SKM-1 (cell line): ENCODE measurements at regions not wholly inside any gene's neighbourhood (a gene's known extent, or its start where the extent isn't known, plus 50 kb on each side); places are given as distances from the start of the nearest gene placed in this dataset.
"Not testable (repeated sequence)": the region's sequence is repeated elsewhere in the genome, so short reads cannot be mapped to it uniquely, and the experiment has no call there.

Experiments
- DNase-seq: peaks from one replicate; lab custom pipeline; 2025; ENCODE audit not compliant: unreplicated experiment; lab: John Stamatoyannopoulos, UW

DNA sequence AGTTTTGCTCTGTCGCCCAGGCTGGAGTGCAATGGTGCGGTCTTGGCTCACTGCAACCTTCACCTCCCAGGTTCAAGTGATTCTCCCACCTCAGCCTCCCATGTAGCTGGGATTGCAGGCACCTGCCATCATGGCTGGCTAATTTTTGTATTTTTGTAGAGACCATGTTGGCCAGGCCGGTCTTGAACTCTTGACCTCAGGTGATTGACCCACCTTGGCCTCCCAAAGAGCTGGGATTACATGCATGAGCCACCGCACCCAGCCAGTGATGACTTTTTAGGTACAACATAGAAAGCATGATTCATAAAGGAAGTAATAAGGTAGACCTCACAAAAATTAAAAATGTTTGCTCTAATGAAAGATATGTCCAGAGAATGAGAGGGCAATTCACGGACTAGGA lies 1119.1 kb downstream of the SUCLG1 start:
- DNase-seq = not testable (repeated sequence)

DNA sequence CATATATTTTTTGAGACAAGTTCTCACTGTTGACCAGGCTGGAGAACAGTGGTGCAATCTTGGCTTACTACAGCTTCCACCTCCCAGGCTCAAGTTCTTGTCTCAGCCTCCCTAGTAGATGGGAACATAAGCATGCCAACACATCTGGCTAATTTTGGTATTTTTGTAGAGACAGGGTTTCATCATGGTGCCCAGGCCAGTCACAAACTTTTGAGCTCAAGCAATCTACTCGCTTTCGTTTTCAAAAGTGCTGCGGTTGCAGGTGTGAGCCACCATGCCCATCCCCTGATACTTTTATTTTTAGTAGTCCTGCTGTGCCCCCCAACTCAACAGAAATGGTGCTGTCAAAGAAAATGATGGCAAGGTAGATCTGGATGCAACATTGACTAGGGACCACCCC lies 1127.3 kb downstream of the SUCLG1 start:
- no peak for DNase-seq

GRCh38 chr2:83323038-83323437 lies 1136.0 kb downstream of the SUCLG1 start:
- no peak for DNase-seq

DNA sequence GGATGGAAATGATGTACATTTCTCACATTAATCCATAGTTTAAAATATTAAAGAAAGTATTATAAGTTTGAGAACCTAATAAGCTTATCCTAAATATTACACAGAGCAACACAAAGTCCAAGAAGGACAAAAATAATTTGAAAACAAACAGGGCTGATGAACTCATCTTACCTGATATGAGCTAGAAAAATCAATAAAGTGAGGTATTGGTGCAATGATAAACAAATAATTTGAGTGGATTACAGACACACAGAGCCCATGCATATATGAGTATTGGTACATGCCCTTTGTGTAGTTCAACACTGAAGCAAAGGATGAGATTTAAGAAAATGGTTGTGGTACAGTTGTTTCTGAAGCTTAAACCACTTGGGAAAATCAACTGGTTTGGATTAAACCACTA lies 1139.0 kb downstream of the SUCLG1 start:
- no peak for DNase-seq

DNA sequence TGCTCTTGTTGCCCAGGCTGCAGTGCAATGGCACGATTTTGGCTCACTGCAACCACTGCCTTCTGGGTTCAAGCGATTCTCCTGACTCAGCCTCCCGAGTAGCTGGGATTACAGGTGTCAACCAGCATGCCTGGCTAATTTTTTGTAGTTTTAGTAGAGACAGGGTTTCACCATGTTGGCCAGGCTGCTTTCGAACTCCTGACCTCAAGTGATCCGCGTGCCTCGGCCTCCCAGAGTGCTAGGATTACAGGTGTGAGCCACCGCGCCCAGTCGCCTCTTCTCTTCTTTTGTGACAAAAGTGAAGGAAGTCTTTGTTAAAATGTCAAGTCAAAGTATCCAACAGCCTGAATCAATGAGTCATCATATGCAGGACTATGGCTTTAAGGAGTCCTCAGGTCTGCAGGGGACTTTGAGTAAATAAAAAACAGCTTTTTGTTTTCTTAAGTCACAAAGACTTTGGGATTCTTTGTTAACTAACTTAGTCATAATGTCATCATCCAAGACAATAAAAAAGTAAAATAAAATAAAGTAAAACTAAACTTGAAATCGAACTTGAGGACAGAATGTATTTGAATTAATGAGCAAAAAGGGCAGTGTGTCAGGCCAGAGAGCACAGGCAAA lies 1153.2 kb downstream of the SUCLG1 start:
- no peak for DNase-seq

GRCh38 chr2:83291083-83291482 lies 1168.0 kb downstream of the SUCLG1 start:
- DNase-seq = no peak

- DNase-seq = no peak
These were observed 1176.2 kb downstream of the SUCLG1 start for GRCh38 chr2:83282841-83283240.

- DNase-seq = no peak
These were observed 1176.9 kb downstream of the SUCLG1 start for GRCh38 chr2:83282043-83282795.

- DNase-seq = no peak
These were observed 1178.7 kb downstream of the SUCLG1 start for GRCh38 chr2:83280391-83280790.

DNA sequence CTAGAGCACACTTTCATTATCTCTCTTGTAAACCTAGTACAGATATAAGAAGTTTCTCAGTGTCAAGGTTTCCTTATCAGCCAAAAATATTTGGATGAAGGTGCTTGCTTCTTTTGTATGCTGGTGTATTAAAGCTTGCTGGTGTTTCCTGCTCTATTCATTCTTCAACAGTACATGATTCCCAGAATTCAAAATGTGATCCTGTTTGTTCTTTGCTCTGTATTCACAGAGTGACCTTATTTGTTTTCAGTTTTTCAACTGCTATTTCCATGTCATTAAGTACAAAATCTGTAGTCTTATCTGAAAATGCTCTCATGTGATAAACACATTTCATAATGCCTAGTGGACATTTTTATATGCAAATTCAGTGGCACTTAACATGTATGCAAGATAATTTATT lies 1185.8 kb downstream of the SUCLG1 start:
- no peak for DNase-seq

- no peak for DNase-seq
These were observed 1197.4 kb downstream of the SUCLG1 start for GRCh38 chr2:83261591-83262136.

- DNase-seq = no peak
These were observed 1205.2 kb downstream of the SUCLG1 start for GRCh38 chr2:83253848-83254247.

- no peak for DNase-seq
These were observed 1207.7 kb downstream of the SUCLG1 start for GRCh38 chr2:83251321-83251872.

DNA sequence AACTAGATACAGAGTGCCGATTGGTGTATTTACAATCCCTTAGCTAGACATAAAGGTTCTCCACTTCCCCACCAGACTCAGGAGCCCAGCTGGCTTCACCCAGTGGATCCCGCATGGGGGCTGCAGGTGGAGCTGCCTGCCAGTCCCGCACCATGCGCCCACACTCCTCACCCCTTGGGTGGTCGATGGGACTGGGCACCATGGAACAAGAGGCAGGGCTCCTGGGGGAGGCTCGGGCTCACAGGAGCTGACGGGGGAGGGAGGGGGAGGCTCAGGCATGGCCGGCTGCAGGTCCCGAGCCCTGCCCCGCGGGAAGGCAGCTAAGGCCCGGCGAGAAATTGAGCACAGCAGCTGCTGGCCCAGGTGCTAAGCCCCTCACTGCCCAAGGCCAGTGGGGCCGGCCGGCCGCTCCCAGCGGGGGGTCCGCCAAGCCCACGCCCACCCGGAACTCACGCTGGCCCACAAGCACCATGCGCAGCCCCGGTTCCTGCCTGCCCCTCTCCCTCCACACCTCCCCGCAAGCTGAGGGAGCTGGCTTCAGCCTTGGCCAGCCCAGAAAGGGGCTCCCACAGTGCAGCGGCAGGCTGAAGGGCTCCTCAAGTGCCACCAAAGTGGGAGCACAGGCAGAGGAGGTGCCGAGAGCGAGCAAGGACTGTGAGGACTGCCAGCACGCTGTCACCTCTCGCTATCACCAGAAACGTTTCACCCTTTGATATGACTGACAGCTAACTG lies 1213.1 kb downstream of the SUCLG1 start:
- DNase-seq = not testable (repeated sequence)

DNA sequence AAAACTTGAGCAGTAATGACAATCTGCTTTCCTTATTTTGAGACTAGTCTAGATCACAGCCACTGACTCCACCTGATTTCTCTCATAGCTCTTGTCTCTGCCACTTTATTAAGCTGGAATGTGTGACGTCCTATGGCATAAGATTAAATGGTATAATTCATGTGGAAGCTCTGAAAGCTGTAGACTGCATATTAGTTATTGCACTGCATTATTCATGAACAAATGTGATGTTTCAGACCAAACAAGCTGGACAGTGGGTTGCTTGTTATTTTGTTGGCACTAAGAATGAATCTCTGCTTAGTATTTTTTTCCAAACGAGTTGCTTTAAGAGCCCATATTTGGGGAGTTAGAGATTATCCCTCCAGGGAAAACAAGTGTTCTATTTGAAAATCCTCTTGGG lies 1218.5 kb downstream of the SUCLG1 start:
- DNase-seq = no peak

- DNase-seq = no peak
These were observed 1221.0 kb downstream of the SUCLG1 start for GRCh38 chr2:83238111-83238510.

GRCh38 chr2:83234246-83234645 lies 1224.8 kb downstream of the SUCLG1 start:
- DNase-seq = no peak

DNA sequence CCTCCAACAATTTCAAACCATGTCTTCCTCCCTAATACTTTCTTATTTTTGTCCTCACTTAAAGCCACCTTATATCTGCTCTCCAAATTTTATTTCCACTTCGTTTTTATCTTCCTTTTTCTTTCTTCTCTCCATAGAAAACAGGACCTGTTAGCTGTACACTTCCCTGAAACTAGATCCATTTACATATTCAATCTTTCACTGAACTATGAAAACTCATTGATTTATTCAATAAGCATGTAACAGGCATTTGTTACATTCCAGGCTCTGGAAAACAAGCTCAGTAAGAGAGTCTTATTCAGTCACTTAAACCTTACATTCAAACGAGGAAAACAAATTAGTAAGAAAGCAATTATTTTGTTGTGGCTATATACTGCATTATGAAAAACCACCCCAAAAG lies 1225.3 kb downstream of the SUCLG1 start:
- no peak for DNase-seq

GRCh38 chr2:83233326-83233725 lies 1225.8 kb downstream of the SUCLG1 start:
- DNase-seq = no peak

DNA sequence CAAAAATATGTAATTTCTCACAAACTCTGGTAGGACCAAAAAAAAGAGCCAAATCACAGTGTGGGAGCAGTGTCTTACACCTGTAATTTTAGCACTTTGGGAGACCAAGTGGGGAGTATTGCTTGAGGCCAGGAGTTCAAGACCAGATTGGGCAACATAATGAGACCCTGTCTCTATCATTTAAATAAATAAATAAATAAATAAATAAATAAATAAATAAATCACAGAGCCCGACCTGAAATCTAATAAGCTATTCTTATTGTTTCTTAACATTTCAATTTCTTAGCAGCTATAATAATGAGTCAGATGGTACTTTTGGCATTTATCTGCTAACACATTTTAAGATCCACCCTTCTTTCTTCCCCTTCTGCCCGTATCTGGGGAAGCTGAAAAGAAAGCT lies 1229.6 kb downstream of the SUCLG1 start:
- no peak for DNase-seq

DNA sequence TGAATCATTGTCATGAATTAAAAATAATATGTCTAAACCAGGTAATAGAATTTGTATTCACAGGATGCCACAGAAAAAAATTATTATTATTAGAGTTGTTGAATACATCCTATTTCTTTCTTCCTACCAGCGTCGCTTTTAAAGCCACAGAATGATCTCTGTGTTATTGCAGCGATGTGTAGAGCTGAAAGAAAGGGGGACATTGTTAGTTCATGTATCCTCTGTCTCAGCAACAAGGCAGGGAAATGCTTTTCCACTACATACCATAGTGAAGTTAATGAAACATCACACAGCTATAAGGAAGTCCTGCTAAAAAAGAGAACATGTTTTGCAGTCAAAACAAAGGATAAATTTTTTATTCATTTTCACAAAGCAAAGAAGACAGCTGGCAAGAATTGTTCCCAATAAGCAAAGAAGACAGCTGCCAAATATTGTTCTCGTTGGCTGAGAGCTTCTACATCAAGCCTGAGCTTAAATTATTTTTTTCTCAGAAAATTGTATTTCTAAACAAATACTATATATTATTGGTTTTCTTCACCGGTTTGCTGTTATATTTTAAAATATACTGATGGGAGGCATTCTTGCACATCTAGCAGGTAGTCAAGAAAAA lies 1234.4 kb downstream of the SUCLG1 start:
- no peak for DNase-seq
